ENCODE measurements at regions not wholly inside any gene's neighbourhood (a gene's known extent, or its start where the extent isn't known, plus 50 kb on each side); places are given as distances from the start of the nearest gene placed in this dataset.
A peak's percentile ranks its signal among the peaks of the same experiment; 100 is the strongest.

DNA sequence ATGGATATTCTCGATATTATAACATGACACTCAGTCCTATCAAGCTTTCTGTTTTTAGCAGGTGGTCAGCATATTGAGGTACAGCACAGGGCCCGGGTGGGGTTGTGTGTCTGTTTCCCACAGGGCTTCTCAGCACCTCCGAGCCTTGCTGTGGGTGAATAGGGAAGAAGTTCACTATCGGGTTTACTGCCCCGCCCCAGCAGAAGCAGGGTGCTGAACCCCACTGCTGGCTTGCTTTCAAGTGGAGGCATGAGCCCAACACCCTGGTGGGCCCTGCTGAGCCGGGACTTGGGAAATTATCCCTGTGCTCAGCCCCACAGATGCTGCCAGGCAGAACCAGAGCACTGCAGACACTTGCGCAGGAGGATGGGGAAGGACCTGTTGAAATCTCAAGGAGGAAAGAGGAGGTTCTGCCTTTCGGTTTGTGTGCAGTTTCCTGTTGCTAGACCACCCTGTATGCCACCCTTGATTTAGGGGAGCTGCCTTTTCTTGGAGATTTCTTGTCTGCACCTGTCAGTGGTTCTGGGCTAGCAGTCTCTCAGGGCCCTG, 270.3 kb upstream of the SALL3 start:
- Histone ChIP-seq H3K27ac (no peak overlapping the region), H3K4me3 (no peak overlapping the region), H3K4me1 (no peaks in the 10 kb centered on the region), H3K36me3 (no peaks in the 10 kb centered on the region), H3K27me3 (no peaks in the 10 kb centered on the region), H3K9me3 (peaks cover 0 to 37% (median 7%) of the 10 kb centered on the region in 3 donors)
- peak in 1 of 2 donors; percentile 51 for DNase-seq
- intact Hi-C loops (cut with DNase I; ENCODE audit: low total_unique reads) = no loop called here
- TF ChIP-seq, protein P1, sequence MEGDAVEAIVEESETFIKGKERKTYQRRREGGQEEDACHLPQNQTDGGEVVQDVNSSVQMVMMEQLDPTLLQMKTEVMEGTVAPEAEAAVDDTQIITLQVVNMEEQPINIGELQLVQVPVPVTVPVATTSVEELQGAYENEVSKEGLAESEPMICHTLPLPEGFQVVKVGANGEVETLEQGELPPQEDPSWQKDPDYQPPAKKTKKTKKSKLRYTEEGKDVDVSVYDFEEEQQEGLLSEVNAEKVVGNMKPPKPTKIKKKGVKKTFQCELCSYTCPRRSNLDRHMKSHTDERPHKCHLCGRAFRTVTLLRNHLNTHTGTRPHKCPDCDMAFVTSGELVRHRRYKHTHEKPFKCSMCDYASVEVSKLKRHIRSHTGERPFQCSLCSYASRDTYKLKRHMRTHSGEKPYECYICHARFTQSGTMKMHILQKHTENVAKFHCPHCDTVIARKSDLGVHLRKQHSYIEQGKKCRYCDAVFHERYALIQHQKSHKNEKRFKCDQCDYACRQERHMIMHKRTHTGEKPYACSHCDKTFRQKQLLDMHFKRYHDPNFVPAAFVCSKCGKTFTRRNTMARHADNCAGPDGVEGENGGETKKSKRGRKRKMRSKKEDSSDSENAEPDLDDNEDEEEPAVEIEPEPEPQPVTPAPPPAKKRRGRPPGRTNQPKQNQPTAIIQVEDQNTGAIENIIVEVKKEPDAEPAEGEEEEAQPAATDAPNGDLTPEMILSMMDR (IDR thresholded peaks at IDR 0.05) = no peak

DNA sequence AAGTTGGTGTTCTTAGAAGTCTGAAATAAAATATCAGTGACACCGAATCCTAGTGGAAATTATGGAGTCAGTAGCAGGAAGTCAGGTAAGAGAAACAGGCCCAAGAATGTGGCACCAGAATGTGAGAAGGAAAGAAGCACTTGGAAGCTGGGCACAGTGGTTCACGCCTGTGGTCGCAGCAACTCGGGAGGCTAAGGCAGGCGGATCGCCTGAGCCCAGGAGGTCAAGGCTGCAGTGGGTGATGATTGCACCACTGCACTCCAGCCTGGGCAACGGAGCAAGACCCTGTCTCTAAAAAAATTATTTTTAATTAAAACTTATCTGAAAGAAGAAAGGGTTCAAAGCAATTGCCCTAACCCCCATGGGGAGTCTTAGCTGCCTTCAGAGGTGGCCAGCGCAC, 268.3 kb upstream of the SALL3 start:
- Histone ChIP-seq H3K4me3 (no peak overlapping the region), H3K27ac (no peak overlapping the region), H3K9me3 (peaks cover 0 to 28% (median 7%) of the 10 kb centered on the region in 3 donors), H3K36me3 (no peaks in the 10 kb centered on the region), H3K4me1 (no peaks in the 10 kb centered on the region), H3K27me3 (no peaks in the 10 kb centered on the region)
- TF ChIP-seq, protein P1 (IDR thresholded peaks at IDR 0.05) = no peak
- intact Hi-C loops (cut with DNase I; ENCODE audit: low total_unique reads) = no loop called here
- peak in 1 of 2 donors; percentile 21 for DNase-seq

DNA sequence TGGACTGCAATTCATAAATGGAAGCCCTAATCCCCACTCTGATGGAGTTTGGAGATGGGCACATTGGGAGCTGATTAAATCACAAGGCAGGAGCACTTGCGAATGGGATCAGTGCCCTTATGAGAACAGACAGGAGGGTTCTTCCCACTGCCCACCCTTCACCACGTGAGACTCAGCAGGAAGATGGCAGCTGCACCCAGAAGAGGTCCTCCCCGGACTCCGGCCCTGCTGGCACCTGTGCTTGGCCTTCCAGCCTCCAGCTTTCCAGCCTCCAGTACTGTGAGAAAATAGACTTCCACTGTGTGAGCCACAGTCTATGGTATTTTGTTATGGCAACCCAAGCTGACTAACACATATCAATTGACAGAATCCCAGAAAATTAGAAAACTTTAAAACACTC, 267.6 kb upstream of the SALL3 start:
- Histone ChIP-seq H3K27ac (no peak overlapping the region), H3K36me3 (no peaks in the 10 kb centered on the region), H3K4me3 (no peak overlapping the region), H3K27me3 (no peaks in the 10 kb centered on the region), H3K9me3 (peaks cover 0 to 28% (median 7%) of the 10 kb centered on the region in 3 donors), H3K4me1 (no peaks in the 10 kb centered on the region)
- peak in 1 of 2 donors; percentile 16 for DNase-seq
- intact Hi-C loops (cut with DNase I; ENCODE audit: low total_unique reads) = no loop called here
- TF ChIP-seq, protein P1 (IDR thresholded peaks at IDR 0.05) = no peak

DNA sequence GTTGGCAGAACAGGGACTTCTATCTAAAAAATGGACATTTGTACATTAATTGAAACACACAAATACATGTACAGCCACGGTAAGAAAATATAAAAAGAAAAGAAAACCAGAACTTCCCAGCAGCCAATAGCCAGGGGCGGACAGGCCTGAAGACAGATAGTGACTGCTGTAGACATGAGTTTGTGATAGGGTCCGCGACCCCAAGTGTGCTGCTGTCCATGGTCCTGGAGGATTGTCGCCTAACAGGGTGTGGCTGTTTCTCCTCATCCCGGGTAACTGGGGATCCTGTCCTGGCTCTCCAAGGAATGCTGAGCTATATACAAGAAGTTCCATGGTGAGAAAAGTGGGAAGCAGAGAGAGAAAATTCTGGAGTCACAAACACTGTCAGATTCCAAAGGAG, 266.5 kb upstream of the SALL3 start:
- H3K9me3 ChIP-seq = peaks cover 0 to 20% (median 4%) of the 10 kb centered on the region in 3 donors

DNA sequence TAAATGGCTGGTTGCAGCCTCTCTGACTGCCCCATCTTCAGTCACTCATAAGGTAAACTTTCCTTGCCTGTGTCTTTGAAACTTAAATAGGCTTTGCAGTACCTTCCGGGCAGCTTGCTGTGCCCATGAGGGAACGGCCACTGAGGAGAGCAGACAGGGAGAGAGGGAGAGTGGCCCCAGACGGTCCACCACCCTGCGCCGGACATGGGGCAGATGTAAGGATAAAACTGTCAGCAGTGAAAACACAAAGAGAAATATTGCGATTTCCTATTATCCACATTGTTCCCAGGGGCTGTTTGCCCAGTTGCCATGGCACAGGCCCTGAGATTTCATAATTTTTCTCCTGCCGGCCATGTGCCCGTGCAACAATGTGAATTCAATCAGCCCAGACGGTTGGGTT, 265.9 kb upstream of the SALL3 start:
- no peak overlapping the region for H3K27ac ChIP-seq
- H3K4me1 ChIP-seq = no peaks in the 10 kb centered on the region
- H3K4me3 ChIP-seq = no peak overlapping the region
- peak in 1 of 2 donors; percentile 42 for DNase-seq
- TF ChIP-seq, protein P1 (IDR thresholded peaks at IDR 0.05) = no peak
- intact Hi-C loops (cut with DNase I; ENCODE audit: low total_unique reads) = no loop called here
- H3K27me3 ChIP-seq = no peaks in the 10 kb centered on the region
- no peaks in the 10 kb centered on the region for H3K36me3 ChIP-seq
- peaks cover 0 to 14% (median 0%) of the 10 kb centered on the region in 3 donors for H3K9me3 ChIP-seq

More for the DNA sequence above, 266.5 kb upstream of the SALL3 start:
- Histone ChIP-seq H3K27ac (no peak overlapping the region), H3K36me3 (no peaks in the 10 kb centered on the region), H3K27me3 (no peaks in the 10 kb centered on the region), H3K4me1 (no peaks in the 10 kb centered on the region), H3K4me3 (no peak overlapping the region)
- intact Hi-C loops (cut with DNase I; ENCODE audit: low total_unique reads) = no loop called here
- TF ChIP-seq, protein P1 (IDR thresholded peaks at IDR 0.05) = no peak
- peak in 1 of 2 donors; percentile 19 for DNase-seq
